GM12891 (cell line): ENCODE measurements at regions not wholly inside any gene's neighbourhood (a gene's known extent, or its start where the extent isn't known, plus 50 kb on each side); places are given as distances from the start of the nearest gene placed in this dataset.

Experiments used
- POLR2A ChIP-seq: IDR thresholded peaks from 2 replicates; pipeline ENCODE4 v1.6.1; 2011; ENCODE audit warnings: low read depth, low read length, control low read depth
- POLR2AphosphoS5 ChIP-seq: IDR thresholded peaks from 2 replicates; pipeline ENCODE4 v1.6.1; 2011; ENCODE audit warnings: low read depth, low read length, control low read depth
- POU2F2 ChIP-seq: IDR thresholded peaks from 2 replicates; pipeline ENCODE4 v1.6.1; 2011; ENCODE audit warnings: low read depth, mild to moderate bottlenecking, control low read depth, low read length, moderate library complexity
- SPI1 ChIP-seq: IDR thresholded peaks from 2 replicates; pipeline ENCODE4 v1.6.1; 2011; ENCODE audit warnings: low read depth, low read length, control low read depth
- TAF1 ChIP-seq: IDR thresholded peaks from 2 replicates; pipeline ENCODE4 v1.6.1; 2011; ENCODE audit warnings: low read depth, low read length, control low read depth

- TF ChIP-seq POLR2A = no peak
- TF ChIP-seq POLR2AphosphoS5 = no peak
- no peak for TF ChIP-seq TAF1
- TF ChIP-seq SPI1 = no peak
- no peak for TF ChIP-seq POU2F2
Measured at GRCh38 chr6:2549834-2550233, 200.9 kb downstream of the MYLK4 start.
